ENCODE measurements at regions not wholly inside any gene's neighbourhood (a gene's known extent, or its start where the extent isn't known, plus 50 kb on each side); places are given as distances from the start of the nearest gene placed in this dataset.
"Not testable (repeated sequence)": the region's sequence is repeated elsewhere in the genome, so short reads cannot be mapped to it uniquely, and the experiment has no call there.

DNA sequence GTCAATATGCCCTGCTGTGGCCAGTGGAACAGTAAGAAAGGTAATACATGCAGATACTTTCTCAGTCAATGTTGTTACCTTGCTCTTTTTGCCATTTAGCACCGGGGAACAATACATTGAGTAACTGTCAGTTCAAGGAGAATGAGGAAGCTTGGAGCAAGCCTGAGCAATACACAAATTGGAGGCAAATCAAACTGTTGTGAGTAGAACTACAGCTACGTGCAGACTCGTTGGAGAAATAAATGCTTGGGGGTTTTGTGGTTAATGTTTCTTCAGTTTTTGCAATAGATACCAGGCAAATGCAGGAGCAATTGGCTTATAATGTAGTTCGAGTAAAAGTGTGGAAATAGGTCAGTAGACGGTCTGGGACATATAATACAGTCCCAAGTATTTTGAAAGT, 587.3 kb upstream of the ROBO1 start:
- no peak overlapping the region for H3K4me3 ChIP-seq (ENCODE audit: control insufficient read depth, low read depth, low read length)
- TF ChIP-seq, protein P1, sequence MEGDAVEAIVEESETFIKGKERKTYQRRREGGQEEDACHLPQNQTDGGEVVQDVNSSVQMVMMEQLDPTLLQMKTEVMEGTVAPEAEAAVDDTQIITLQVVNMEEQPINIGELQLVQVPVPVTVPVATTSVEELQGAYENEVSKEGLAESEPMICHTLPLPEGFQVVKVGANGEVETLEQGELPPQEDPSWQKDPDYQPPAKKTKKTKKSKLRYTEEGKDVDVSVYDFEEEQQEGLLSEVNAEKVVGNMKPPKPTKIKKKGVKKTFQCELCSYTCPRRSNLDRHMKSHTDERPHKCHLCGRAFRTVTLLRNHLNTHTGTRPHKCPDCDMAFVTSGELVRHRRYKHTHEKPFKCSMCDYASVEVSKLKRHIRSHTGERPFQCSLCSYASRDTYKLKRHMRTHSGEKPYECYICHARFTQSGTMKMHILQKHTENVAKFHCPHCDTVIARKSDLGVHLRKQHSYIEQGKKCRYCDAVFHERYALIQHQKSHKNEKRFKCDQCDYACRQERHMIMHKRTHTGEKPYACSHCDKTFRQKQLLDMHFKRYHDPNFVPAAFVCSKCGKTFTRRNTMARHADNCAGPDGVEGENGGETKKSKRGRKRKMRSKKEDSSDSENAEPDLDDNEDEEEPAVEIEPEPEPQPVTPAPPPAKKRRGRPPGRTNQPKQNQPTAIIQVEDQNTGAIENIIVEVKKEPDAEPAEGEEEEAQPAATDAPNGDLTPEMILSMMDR (IDR thresholded peaks at IDR 0.05; ENCODE audit: control insufficient read depth, insufficient read depth, low read depth, low read length, missing control alignments), result no peak
- DNase-seq (ENCODE audit: low read depth), result no peak

DNA sequence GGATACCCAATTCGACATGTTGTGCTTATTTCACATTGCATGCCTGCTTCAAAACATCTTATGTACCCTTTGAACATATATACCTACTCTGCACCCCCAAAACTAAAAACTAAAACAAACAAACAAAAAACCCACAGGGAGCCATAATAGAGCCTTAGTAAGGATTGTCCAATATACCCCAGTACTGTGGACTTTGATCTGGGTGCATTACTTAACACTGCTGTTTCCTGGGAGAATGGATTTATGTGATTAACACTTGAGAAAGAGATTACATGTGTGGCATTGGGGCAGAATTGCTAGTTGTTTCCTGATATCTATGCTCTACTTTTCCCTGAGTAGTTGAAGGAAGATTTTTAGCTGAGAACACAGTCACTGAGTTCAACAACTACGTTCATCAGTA, 583.4 kb upstream of the ROBO1 start:
- TF ChIP-seq, protein P1 (IDR thresholded peaks at IDR 0.05; ENCODE audit: control insufficient read depth, insufficient read depth, low read depth, low read length, missing control alignments), result no peak

DNA sequence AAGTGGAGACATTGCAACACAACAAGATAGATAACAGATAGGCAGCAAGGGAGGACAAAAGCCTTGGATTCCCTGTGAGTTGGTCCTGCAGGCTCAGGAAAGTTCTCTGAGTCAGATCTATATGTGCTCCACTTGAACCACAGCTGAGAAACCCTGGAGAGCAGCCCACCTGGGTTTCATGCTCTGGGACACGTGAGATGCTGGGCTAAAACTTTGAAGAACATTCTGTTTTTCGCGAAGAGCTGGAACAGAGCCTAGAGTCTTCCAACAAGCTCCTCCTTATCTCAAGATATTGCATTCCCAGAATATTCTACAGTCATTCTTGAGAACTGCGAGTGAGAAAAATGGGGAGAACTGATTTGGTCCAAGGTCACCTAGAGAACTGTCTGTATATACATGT, 583.0 kb upstream of the ROBO1 start:
- no peak for DNase-seq (ENCODE audit: low read depth)
- H3K4me3 ChIP-seq (ENCODE audit: control insufficient read depth, low read depth, low read length), result no peak overlapping the region
- TF ChIP-seq, protein P1 (IDR thresholded peaks at IDR 0.05; ENCODE audit: control insufficient read depth, insufficient read depth, low read depth, low read length, missing control alignments), result no peak

More for the DNA sequence above, 583.4 kb upstream of the ROBO1 start:
- no peak for DNase-seq (ENCODE audit: low read depth)
- no peak overlapping the region for H3K4me3 ChIP-seq (ENCODE audit: control insufficient read depth, low read depth, low read length)

DNA sequence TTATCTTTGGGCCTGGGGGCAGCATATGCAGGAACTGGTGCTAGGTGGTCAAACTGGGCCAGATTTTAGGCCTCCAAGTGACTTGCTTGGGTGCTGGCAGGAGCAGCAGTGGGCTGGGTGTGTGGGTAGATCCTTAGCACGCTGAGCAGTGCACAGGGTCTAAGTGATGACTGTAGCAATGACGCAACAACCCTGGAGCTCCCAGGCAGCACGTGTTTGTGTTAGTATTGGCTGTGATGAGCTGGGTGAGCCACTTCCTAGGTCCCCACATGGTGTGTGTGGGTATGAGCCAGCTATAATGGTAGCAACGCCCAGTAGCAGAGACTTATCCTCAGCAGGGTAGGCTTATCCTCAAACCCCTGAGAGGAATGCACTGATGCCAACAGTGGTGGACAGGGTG, 570.6 kb upstream of the ROBO1 start:
- H3K4me3 ChIP-seq (ENCODE audit: control insufficient read depth, low read depth, low read length), result no peak overlapping the region
- DNase-seq (ENCODE audit: low read depth), result no peak
- TF ChIP-seq, protein P1 (IDR thresholded peaks at IDR 0.05; ENCODE audit: control insufficient read depth, insufficient read depth, low read depth, low read length, missing control alignments), result no peak

DNA sequence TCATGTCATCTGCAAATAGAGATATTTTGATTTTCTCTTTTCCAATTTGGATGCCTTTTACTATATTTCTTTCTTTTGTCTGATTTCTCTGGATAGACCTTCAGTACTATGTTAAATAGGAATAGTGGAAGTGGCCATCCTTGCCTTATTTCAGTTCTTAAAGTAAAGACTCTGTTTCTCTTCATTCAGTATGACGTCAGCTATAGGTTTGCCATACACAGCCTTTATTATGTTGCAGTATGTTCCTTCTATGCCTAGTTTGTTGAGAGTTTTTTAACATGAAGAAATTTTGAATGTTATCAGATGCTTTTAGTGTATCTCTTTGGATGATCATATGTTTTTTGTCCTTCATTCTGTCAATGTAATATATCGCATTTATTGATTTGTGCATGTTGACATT, 566.7 kb upstream of the ROBO1 start:
- TF ChIP-seq, protein P1 (IDR thresholded peaks at IDR 0.05; ENCODE audit: control insufficient read depth, insufficient read depth, low read depth, low read length, missing control alignments), result no peak
- H3K4me3 ChIP-seq (ENCODE audit: control insufficient read depth, low read depth, low read length), result no peak overlapping the region
- DNase-seq (ENCODE audit: low read depth), result no peak

DNA sequence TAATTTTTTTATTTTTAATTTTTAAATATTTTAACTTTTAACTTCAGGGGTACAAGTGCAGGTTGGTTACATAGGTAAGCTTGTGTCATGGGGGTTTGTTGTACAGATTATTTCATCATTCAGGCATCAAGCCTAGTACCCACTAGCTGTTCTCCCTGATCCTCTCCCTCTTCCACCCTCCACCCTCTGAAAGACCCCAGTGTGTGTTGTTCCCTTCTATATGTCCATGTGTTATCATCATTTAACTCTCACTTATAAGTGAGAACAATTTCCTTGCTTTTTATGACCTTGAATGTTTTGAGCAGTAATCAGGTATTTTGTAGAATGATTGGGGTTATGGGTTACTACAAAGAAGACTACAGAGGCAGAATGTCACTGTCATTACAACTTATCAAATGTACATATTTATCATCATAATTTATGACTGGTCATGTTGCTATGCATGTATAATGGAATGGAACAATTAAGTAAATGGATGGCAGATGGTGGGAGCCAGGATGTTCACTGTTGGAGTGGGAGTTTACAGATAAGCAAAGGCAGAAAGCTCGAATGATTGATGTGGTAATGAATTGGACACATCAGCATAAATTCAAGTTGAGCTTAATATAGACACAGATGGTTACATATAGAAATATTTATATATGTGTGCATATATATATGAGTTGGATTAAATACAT, 563.8 kb upstream of the ROBO1 start:
- TF ChIP-seq, protein P1 (IDR thresholded peaks at IDR 0.05; ENCODE audit: control insufficient read depth, insufficient read depth, low read depth, low read length, missing control alignments), result no peak
- no peak for DNase-seq (ENCODE audit: low read depth)

DNA sequence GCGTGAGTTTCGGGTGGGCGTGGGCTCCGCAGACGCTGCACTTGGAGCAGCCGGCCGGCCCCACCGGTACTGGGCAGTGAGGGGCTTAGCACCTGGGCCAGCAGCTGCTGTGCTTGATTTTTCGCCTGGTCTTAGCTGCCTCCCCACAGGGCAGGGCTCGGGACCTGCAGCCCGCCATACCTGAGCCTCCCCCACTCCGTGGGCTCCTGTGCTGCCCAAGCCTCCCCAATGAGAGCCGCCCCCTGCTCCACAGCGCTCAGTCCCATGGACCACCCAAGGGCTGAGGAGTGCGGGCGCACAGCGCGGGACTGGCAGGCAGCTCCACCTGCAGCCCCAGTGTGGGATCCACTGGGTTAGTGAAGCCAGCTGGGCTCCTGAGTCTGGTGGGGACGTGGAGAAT, 546.7 kb upstream of the ROBO1 start:
- DNase-seq (ENCODE audit: low read depth); H3K4me3 ChIP-seq (ENCODE audit: control insufficient read depth, low read depth, low read length): not testable (repeated sequence)

More for the DNA sequence above, 563.8 kb upstream of the ROBO1 start:
- H3K4me3 ChIP-seq (ENCODE audit: control insufficient read depth, low read depth, low read length), result no peak overlapping the region
